ENCODE measurements at regions not wholly inside any gene's neighbourhood (a gene's known extent, or its start where the extent isn't known, plus 50 kb on each side); places are given as distances from the start of the nearest gene placed in this dataset.

DNA sequence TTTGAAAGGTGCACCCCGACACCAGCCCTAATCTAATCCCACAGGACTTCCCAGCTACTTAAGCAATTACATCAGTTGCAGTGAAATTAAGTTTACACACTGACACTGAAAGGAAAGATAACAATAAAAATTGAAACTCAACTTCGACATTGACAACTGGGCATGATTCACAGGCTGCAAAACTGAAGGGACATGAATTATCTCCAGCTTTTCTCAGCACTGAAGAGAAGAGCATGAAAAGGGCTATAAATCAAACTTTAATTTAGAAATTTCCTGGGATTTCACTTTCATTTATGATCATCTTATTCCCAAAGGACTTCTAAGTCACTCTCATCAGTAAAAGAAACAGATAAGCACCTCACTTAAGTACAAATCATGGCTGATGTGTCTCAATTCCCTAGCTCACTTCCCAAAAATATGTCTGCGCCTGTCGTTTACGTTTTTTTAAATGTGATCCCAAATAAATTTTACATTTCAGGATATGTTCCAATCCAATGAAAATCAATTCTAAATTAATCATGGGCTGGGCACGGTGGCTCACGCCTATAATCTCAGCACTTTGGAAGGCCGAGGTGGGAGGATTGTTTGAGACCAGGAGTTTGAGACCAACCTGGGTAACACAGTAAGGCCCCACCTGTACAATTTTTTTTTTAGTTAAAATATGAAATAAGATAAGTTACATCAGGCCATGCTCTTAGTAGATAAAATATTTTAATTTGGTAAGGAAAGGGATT is 134.4 kb upstream of the TBL1X start:
- no peak for TF ChIP-seq GABPA (IDR thresholded peaks at IDR 0.05; ENCODE audit: low read depth)
- TF ChIP-seq, protein P1, sequence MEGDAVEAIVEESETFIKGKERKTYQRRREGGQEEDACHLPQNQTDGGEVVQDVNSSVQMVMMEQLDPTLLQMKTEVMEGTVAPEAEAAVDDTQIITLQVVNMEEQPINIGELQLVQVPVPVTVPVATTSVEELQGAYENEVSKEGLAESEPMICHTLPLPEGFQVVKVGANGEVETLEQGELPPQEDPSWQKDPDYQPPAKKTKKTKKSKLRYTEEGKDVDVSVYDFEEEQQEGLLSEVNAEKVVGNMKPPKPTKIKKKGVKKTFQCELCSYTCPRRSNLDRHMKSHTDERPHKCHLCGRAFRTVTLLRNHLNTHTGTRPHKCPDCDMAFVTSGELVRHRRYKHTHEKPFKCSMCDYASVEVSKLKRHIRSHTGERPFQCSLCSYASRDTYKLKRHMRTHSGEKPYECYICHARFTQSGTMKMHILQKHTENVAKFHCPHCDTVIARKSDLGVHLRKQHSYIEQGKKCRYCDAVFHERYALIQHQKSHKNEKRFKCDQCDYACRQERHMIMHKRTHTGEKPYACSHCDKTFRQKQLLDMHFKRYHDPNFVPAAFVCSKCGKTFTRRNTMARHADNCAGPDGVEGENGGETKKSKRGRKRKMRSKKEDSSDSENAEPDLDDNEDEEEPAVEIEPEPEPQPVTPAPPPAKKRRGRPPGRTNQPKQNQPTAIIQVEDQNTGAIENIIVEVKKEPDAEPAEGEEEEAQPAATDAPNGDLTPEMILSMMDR (IDR thresholded peaks at IDR 0.05; ENCODE audit: insufficient read depth, low read length), result no peak
- TF ChIP-seq SPI1 (IDR thresholded peaks at IDR 0.05; ENCODE audit: borderline replicate concordance, low read depth), result no peak
